Activated CD8-positive, alpha-beta T cell treated with anti-CD3 and anti-CD28 coated beads for 36 hours (primary cell): ENCODE measurements at regions not wholly inside any gene's neighbourhood (a gene's known extent, or its start where the extent isn't known, plus 50 kb on each side); places are given as distances from the start of the nearest gene placed in this dataset.
"Not testable (repeated sequence)": the region's sequence is repeated elsewhere in the genome, so short reads cannot be mapped to it uniquely, and the experiment has no call there.

Source experiments
- ATAC-seq: fragments of 200-7000 bp; cut with Tn5 transposase; one replicate; pipeline ENCODE4 v1.10.0; 2021; ENCODE audit warnings: mild to moderate bottlenecking, moderate library complexity
- CTCF ChIA-PET: fragments of 350-600 bp; sonication (Branson Sonifier 250); formaldehyde crosslinking; loops from one replicate; lab custom pipeline; 2021; ENCODE audit warnings: antibody characterized with exemption; lab: Charles Lee
- POLR2A ChIA-PET: fragments of 350-600 bp; sonication (Branson Sonifier 250); formaldehyde crosslinking; loops from one replicate; lab custom pipeline; 2021; ENCODE audit warnings: antibody characterized with exemption; lab: Charles Lee
- DNase-seq: peaks from one replicate; pipeline ENCODE4 v3.0.0-alpha.2; 2020
- H3K27ac Mint-ChIP-seq: one replicate; pipeline ENCODE4 v1.8.0; 2021; ENCODE audit warnings: mild to moderate bottlenecking, mixed read lengths
- H3K27me3 Mint-ChIP-seq: one replicate; pipeline ENCODE4 v1.8.0; 2021; ENCODE audit warnings: mixed read lengths
- H3K36me3 Mint-ChIP-seq: one replicate; pipeline ENCODE4 v1.8.0; 2021; ENCODE audit warnings: low read depth, mixed read lengths
- H3K4me1 Mint-ChIP-seq: one replicate; pipeline ENCODE4 v1.8.0; 2021; ENCODE audit warnings: low read depth, mixed read lengths
- H3K4me3 Mint-ChIP-seq: one replicate; pipeline ENCODE4 v1.8.0; 2021; ENCODE audit warnings: mild to moderate bottlenecking, moderate library complexity, mixed read lengths
- H3K9me3 Mint-ChIP-seq: one replicate; pipeline ENCODE4 v1.8.0; 2021; ENCODE audit warnings: mixed read lengths
- intact Hi-C: fragments of 100-400 bp; cut with micrococcal nuclease; formaldehyde crosslinking; loops from one replicate; pipeline ENCODE4 v1.10.0; 2022
- TF ChIP-seq, protein P1 (sequence below): fragments of 200-600 bp; IDR thresholded peaks from one replicate; pipeline ENCODE4 v1.8.0; 2022; ENCODE audit warnings: antibody characterized with exemption, mild to moderate bottlenecking

DNA sequence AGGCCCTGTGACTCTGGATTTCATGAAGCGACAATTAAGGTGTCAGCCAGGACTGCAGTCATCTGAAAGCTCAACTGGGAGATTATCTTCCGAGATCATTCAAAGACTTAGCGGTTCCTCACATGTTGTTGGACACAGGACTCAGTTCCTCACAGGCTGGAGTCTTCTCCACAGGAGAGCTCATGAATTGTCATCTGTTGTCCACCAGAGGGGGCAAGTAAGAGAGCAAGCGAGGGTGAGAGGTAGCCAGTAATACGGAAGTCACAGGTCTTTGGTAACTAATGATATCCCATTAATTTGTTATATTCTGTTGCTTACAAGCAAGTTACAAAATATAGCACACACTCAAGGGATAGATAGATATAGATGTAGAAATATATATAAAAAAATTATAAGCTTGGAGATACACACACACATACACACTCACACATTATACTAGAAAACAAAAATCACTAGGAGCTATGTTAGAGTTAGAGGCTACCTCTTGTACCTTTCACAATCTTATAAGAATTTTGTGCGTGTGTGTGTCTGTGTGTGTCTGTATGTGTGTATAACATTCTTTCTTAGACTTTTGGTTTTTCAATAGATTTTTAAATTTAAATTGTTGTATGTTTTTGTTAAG is 1695.3 kb downstream of the BRINP3 start:
- H3K27me3 Mint-ChIP-seq = no peaks in the 10 kb centered on the region
- intact Hi-C loops = no loop called here
- ATAC-seq (no peak), DNase-seq (peak; percentile 10)
- no peaks in the 10 kb centered on the region for H3K4me1 Mint-ChIP-seq
- ChIA-PET CTCF (interaction anchor here (0.9 kb wide), 1 partner anchor 35 kb away, joined by 3 read pairs; no protein-coding TSS in a partner anchor), POLR2A (no interaction called here)
- peaks cover 1% of the 10 kb centered on the region for H3K9me3 Mint-ChIP-seq
- no peak overlapping the region for H3K27ac Mint-ChIP-seq
- H3K4me3 Mint-ChIP-seq = no peak overlapping the region
- no peaks in the 10 kb centered on the region for H3K36me3 Mint-ChIP-seq
- TF ChIP-seq, protein P1, sequence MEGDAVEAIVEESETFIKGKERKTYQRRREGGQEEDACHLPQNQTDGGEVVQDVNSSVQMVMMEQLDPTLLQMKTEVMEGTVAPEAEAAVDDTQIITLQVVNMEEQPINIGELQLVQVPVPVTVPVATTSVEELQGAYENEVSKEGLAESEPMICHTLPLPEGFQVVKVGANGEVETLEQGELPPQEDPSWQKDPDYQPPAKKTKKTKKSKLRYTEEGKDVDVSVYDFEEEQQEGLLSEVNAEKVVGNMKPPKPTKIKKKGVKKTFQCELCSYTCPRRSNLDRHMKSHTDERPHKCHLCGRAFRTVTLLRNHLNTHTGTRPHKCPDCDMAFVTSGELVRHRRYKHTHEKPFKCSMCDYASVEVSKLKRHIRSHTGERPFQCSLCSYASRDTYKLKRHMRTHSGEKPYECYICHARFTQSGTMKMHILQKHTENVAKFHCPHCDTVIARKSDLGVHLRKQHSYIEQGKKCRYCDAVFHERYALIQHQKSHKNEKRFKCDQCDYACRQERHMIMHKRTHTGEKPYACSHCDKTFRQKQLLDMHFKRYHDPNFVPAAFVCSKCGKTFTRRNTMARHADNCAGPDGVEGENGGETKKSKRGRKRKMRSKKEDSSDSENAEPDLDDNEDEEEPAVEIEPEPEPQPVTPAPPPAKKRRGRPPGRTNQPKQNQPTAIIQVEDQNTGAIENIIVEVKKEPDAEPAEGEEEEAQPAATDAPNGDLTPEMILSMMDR = no peak

DNA sequence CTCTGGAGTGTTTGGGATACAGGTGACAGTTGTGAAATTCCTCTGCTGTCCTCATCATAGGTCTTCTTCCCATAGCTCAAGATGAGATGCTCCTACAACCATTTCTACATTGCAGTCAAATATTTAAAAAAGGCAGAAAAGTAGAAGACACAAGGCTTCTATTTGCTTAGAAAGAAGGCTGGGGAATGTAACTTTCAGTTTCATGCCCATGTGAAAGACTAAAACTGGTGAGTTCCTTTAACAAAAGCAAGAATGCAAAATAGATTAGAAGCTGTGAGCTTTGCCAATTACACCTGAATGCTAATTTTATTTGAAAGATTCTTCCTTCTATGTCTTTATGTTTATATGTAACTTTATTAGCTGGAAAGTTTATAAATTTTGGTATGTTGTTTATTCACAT is 1682.7 kb downstream of the BRINP3 start:
- intact Hi-C loops = no loop called here
- ATAC-seq (no peak), DNase-seq (no peak)
- peaks cover 16% of the 10 kb centered on the region for H3K9me3 Mint-ChIP-seq
- H3K27ac Mint-ChIP-seq = no peak overlapping the region
- no peaks in the 10 kb centered on the region for H3K27me3 Mint-ChIP-seq
- TF ChIP-seq, protein P1 = no peak
- POLR2A ChIA-PET = no interaction called here
- CTCF ChIA-PET = no interaction called here
- no peaks in the 10 kb centered on the region for H3K4me1 Mint-ChIP-seq
- no peak overlapping the region for H3K4me3 Mint-ChIP-seq
- no peaks in the 10 kb centered on the region for H3K36me3 Mint-ChIP-seq

DNA sequence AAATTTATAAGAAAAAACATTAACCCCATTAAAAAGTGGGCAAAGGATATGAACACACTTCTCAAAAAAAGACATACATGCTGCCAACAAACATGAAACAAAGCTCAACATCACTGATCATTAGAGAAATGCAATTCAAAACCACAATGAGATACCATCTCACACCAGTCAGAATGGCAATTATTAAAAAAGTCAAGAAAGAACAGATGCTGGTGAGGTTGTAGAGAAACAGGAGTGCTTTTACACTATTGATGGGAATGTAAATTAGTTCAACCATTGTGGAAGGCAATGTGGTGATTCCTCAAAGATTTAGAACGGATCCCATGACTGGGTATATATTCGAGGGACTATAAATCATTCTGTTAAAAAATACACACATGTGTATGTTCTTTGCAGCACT is 1665.5 kb downstream of the BRINP3 start:
- H3K4me3 Mint-ChIP-seq, H3K27me3 Mint-ChIP-seq, ATAC-seq, intact Hi-C loops, DNase-seq, CTCF ChIA-PET, H3K36me3 Mint-ChIP-seq, H3K27ac Mint-ChIP-seq, POLR2A ChIA-PET, H3K4me1 Mint-ChIP-seq: not testable (repeated sequence)
- peaks cover 32% of the 10 kb centered on the region for H3K9me3 Mint-ChIP-seq

DNA sequence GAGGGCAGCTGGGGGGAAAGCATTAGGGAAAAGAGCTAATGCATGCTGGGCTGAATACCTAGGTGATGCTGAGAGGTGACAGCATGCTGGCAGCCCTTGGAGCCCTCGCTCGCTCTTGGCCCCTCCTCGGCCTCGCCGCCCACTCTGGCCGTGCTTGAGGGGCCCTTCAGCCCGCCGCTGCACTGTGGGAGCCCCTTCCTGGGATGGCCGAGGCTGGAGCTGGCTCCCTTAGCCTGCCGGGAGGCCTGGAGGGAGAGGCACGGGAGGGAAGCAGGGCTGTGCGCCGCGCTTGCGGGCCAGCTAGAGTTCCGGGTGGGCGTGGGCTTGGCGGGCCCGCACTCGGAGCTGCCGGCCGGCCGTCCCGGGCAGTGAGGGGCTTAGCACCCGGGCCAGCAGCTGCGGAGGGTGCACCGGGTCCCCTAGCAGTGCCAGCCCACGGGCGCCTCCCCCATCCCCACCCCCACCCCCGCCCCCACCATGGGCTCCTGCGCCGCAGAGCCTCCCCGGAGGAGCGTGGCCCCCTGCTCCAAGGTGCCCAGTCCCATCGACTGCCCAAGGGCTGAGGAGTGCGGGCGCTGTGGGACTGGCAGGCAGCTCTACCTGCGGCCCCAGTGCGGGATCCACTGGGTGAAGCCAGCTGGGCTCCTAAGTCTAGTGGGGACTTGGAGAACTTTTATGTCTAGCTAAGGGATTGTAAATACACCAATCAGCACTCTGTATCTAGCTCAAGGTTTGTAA is 1664.7 kb downstream of the BRINP3 start:
- H3K4me3 Mint-ChIP-seq, H3K27ac Mint-ChIP-seq, H3K27me3 Mint-ChIP-seq, H3K4me1 Mint-ChIP-seq, ATAC-seq, intact Hi-C loops, H3K36me3 Mint-ChIP-seq, POLR2A ChIA-PET, DNase-seq: not testable (repeated sequence)
- peaks cover 34% of the 10 kb centered on the region for H3K9me3 Mint-ChIP-seq
- CTCF ChIA-PET = interaction anchor here (1.0 kb wide), 1 partner anchor 10 kb away, joined by 3 read pairs; no protein-coding TSS in a partner anchor

DNA sequence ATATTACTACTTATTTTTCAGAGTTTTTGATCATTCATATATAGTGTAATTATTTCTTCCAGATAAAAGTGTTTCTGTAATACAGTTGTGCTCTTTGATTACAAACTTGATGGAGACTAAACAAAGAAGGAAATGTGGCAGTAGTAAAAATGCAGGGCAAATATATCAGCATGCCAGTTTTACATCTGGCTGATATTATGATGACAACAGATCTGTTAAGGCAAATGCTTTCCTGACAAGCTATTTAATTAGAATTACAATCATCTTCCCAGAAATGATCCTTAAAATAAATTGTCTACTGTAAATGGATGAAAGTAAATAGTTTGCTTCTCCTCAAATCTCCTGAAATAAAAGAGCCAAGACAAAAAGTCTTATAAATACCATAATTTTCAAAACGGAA is 1659.8 kb downstream of the BRINP3 start:
- Mint-ChIP-seq H3K27me3 (no peaks in the 10 kb centered on the region), H3K27ac (no peak overlapping the region), H3K9me3 (peaks cover 8% of the 10 kb centered on the region), H3K4me1 (no peaks in the 10 kb centered on the region), H3K4me3 (no peak overlapping the region), H3K36me3 (no peaks in the 10 kb centered on the region)
- ATAC-seq (no peak), DNase-seq (no peak)
- ChIA-PET CTCF (no interaction called here), POLR2A (no interaction called here)
- TF ChIP-seq, protein P1 = no peak
- intact Hi-C loops = no loop called here

DNA sequence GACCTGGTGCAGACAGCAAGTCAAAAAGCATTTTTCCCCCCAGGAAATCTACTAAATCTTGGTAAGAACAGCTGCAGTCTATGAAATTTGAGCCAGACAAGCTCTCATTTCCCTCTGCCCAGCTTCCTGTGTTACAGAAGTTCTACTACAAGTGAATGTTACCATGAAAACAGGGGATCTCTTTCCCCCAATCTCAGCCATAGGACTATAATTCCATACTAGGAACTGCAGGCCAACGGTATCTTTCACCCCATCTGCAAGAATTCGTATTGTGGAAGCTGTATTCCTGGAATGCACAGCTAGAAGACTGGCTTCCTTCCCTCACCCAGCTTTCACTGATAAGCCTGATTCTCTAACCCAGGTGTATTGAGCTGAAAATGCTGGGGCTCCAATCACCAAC is 1655.4 kb downstream of the BRINP3 start:
- CTCF ChIA-PET = interaction anchor here (0.9 kb wide), 1 partner anchor 9 kb away, joined by 3 read pairs; no protein-coding TSS in a partner anchor
- H3K36me3 Mint-ChIP-seq = no peaks in the 10 kb centered on the region
- H3K27me3 Mint-ChIP-seq = no peaks in the 10 kb centered on the region
- TF ChIP-seq, protein P1 = no peak
- ATAC-seq (no peak), DNase-seq (no peak)
- intact Hi-C loops = no loop called here
- H3K4me3 Mint-ChIP-seq = no peak overlapping the region
- POLR2A ChIA-PET = no interaction called here
- peaks cover 5% of the 10 kb centered on the region for H3K9me3 Mint-ChIP-seq
- H3K4me1 Mint-ChIP-seq = no peaks in the 10 kb centered on the region
- H3K27ac Mint-ChIP-seq = no peak overlapping the region
